ENCODE measurements at regions not wholly inside any gene's neighbourhood (a gene's known extent, or its start where the extent isn't known, plus 50 kb on each side); places are given as distances from the start of the nearest gene placed in this dataset.

GRCh38 chr13:24027494-24027893 is 130.2 kb upstream of the C1QTNF9B start:
- TF ChIP-seq CTCF (IDR thresholded peaks at IDR 0.05) (no peak), POLR2A (IDR thresholded peaks at IDR 0.05) (no peak)
